Panc1 (cell line): ENCODE measurements at regions not wholly inside any gene's neighbourhood (a gene's known extent, or its start where the extent isn't known, plus 50 kb on each side); places are given as distances from the start of the nearest gene placed in this dataset.

Experiments used
- ATAC-seq: fragments of 200-7000 bp; cut with Tn5 transposase; 2 replicates; pipeline ENCODE4 v1.9.1; 2020; ENCODE audit warnings: mild to moderate bottlenecking, moderate library complexity
- BruUV-seq: library from RNA; stranded (reverse); fragments of 400-500 nt; replicated peaks from 2 replicates; lab custom pipeline; 2021; lab: Mats Ljungman, UMichigan
- CTCF ChIA-PET: fragments of 300-600 bp; sonication (Branson Sonifier 250); formaldehyde crosslinking; loops from one replicate; lab custom pipeline; 2022; ENCODE audit warnings: antibody characterized with exemption; lab: Charles Lee
- POLR2A ChIA-PET: fragments of 300-600 bp; sonication (Branson Sonifier 250); formaldehyde crosslinking; loops from one replicate; lab custom pipeline; 2022; ENCODE audit warnings: antibody characterized with exemption; lab: Charles Lee
- DNase-seq: peaks from one replicate; pipeline ENCODE4 v3.0.0-alpha.2; 2010; ENCODE audit warnings: low read depth, low spot score
- H3K27ac ChIP-seq: 2 replicates; pipeline ENCODE4 v1.5.1; 2011; ENCODE audit warnings: mild to moderate bottlenecking, low read length, inconsistent platforms
- H3K27me3 ChIP-seq: fragments of 200-500 bp; sonication (Bioruptor generic); 2 replicates; pipeline ENCODE4 v1.6.0; 2014; ENCODE audit warnings: low read length, inconsistent platforms; ENCODE audit not compliant: control insufficient read depth, insufficient read depth
- H3K36me3 ChIP-seq: fragments of 200-500 bp; sonication (Bioruptor generic); 2 replicates; pipeline ENCODE4 v1.5.1; 2014; ENCODE audit warnings: inconsistent platforms, mild to moderate bottlenecking, low read length, moderate library complexity; ENCODE audit not compliant: control insufficient read depth, insufficient read depth
- H3K4me1 ChIP-seq: 2 replicates; pipeline ENCODE4 v1.5.1; 2011; ENCODE audit warnings: inconsistent platforms, mild to moderate bottlenecking, low read length, moderate library complexity; ENCODE audit not compliant: control insufficient read depth, insufficient read depth
- H3K4me3 ChIP-seq, 2 experiments: 2 replicates each; pipeline ENCODE4 v1.5.1; 2011 to 2012; ENCODE audit warnings: low read depth in 2 of 2, low read length in 2 of 2, mild to moderate bottlenecking in 2 of 2, inconsistent platforms in 1 of 2, moderate library complexity in 1 of 2
- H3K9me3 ChIP-seq: fragments of 200-500 bp; sonication (Bioruptor generic); 2 replicates; pipeline ENCODE4 v1.5.1; 2014; ENCODE audit warnings: low read depth, mild to moderate bottlenecking, inconsistent platforms, low read length, moderate library complexity; ENCODE audit not compliant: control insufficient read depth, insufficient read depth
- POLR2AphosphoS5 ChIP-seq: IDR thresholded peaks from 2 replicates; pipeline ENCODE4 v1.6.1; 2012; ENCODE audit warnings: mild to moderate bottlenecking, low read depth, low read length, moderate library complexity
- SIN3A ChIP-seq: IDR thresholded peaks from 2 replicates; pipeline ENCODE4 v1.6.1; 2012; ENCODE audit warnings: low read depth, mild to moderate bottlenecking, low read length, moderate library complexity, borderline replicate concordance; ENCODE audit not compliant: insufficient read depth
- TCF7L2 ChIP-seq: IDR thresholded peaks from 2 replicates; pipeline ENCODE4 v1.6.1; 2011; ENCODE audit warnings: mild to moderate bottlenecking, low read depth, low read length, inconsistent platforms
- in situ Hi-C: cut with HindIII; loops from 2 replicates; pipeline ENCODE4 v1.10.0; 2016; ENCODE audit warnings: low sequenced_read_pairs, low pct_unique_long_range_greater_than_20kb
- intact Hi-C: fragments of 100-400 bp; cut with micrococcal nuclease; formaldehyde crosslinking; loops from one replicate; pipeline ENCODE4 v1.10.0; 2022; ENCODE audit not compliant: unreplicated experiment
- TF ChIP-seq, protein P1 (sequence below), 2 experiments: IDR thresholded peaks; 2 replicates each; pipeline ENCODE4 v1.6.1; 2011 to 2012; ENCODE audit warnings: low read depth in 2 of 2, control low read depth in 1 of 2, low read length in 1 of 2, mild to moderate bottlenecking in 1 of 2, moderate library complexity in 1 of 2; ENCODE audit not compliant: insufficient read depth in 1 of 2
- TF ChIP-seq, protein P2 (sequence below): fragments of 450-650 bp; IDR thresholded peaks from 2 replicates; pipeline ENCODE4 v1.5.1; 2017; ENCODE audit warnings: mild to moderate bottlenecking

DNA sequence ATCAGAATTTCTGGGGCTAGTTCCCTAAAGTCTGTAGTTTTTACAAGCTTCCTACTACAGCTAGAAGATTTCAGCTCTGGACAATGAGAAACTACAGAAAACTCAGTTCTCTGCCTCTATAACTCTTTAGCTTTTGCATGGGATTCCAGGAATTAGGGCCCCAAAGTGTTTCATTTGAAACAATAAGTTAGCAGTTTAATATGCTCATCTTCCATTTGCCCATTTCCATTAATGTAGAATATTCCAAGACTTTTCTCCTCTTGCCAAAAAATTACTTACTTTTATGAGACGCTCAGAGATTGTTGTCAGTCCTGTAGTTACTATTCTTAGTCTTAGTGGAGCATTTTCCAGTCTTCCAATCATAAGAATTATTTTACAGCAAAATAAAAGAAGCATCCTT lies 719.9 kb downstream of the ADGRL2 start:
- H3K27ac ChIP-seq: no peak overlapping the region
- CTCF ChIA-PET: no interaction called here
- H3K36me3 ChIP-seq: no peaks in the 10 kb centered on the region
- no peaks in the 10 kb centered on the region; the same call in 1 of the 2 replicates for H3K9me3 ChIP-seq
- POLR2A ChIA-PET: no interaction called here
- BruUV-seq: no TSS peak
- H3K4me1 ChIP-seq: no peaks in the 10 kb centered on the region
- TF ChIP-seq, protein P1, sequence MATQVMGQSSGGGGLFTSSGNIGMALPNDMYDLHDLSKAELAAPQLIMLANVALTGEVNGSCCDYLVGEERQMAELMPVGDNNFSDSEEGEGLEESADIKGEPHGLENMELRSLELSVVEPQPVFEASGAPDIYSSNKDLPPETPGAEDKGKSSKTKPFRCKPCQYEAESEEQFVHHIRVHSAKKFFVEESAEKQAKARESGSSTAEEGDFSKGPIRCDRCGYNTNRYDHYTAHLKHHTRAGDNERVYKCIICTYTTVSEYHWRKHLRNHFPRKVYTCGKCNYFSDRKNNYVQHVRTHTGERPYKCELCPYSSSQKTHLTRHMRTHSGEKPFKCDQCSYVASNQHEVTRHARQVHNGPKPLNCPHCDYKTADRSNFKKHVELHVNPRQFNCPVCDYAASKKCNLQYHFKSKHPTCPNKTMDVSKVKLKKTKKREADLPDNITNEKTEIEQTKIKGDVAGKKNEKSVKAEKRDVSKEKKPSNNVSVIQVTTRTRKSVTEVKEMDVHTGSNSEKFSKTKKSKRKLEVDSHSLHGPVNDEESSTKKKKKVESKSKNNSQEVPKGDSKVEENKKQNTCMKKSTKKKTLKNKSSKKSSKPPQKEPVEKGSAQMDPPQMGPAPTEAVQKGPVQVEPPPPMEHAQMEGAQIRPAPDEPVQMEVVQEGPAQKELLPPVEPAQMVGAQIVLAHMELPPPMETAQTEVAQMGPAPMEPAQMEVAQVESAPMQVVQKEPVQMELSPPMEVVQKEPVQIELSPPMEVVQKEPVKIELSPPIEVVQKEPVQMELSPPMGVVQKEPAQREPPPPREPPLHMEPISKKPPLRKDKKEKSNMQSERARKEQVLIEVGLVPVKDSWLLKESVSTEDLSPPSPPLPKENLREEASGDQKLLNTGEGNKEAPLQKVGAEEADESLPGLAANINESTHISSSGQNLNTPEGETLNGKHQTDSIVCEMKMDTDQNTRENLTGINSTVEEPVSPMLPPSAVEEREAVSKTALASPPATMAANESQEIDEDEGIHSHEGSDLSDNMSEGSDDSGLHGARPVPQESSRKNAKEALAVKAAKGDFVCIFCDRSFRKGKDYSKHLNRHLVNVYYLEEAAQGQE (IDR thresholded peaks at IDR 0.05; ENCODE audit: insufficient read depth in 1 of 2, low read depth in 2 of 2, low read length in 1 of 2): no peak
- TF ChIP-seq POLR2AphosphoS5: no peak
- no peak for TF ChIP-seq TCF7L2
- TF ChIP-seq SIN3A: no peak
- TF ChIP-seq, protein P2, sequence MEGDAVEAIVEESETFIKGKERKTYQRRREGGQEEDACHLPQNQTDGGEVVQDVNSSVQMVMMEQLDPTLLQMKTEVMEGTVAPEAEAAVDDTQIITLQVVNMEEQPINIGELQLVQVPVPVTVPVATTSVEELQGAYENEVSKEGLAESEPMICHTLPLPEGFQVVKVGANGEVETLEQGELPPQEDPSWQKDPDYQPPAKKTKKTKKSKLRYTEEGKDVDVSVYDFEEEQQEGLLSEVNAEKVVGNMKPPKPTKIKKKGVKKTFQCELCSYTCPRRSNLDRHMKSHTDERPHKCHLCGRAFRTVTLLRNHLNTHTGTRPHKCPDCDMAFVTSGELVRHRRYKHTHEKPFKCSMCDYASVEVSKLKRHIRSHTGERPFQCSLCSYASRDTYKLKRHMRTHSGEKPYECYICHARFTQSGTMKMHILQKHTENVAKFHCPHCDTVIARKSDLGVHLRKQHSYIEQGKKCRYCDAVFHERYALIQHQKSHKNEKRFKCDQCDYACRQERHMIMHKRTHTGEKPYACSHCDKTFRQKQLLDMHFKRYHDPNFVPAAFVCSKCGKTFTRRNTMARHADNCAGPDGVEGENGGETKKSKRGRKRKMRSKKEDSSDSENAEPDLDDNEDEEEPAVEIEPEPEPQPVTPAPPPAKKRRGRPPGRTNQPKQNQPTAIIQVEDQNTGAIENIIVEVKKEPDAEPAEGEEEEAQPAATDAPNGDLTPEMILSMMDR: no peak
- no peak for DNase-seq
- intact Hi-C loops (no loop called here), in situ Hi-C loops (no loop called here)
- H3K27me3 ChIP-seq: no peaks in the 10 kb centered on the region
- ATAC-seq: no peak
- no peak overlapping the region for H3K4me3 ChIP-seq

DNA sequence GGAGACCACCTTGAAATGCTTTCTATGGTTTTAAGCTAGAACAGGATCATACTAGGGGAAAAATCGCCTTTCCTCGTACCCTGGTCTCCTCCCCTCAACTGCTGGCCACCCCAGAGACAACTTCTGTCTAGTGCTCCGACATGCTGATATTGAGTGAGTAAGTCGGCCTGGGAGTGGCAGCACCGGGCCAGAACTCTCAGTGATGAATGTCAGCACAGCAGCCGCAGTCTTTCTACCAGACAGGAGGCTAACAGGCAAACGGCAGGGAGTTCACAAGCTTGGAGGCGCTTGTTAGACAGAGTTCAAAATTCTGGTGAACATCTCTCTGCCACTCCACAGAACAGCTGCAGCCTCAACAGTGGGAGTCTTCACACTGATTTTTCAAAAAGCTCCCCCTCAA lies 716.9 kb downstream of the ADGRL2 start:
- ATAC-seq: peak; percentile 68; the same call in 1 of the 2 replicates
- CTCF ChIA-PET: no interaction called here
- no TSS peak for BruUV-seq

More for the DNA sequence above, 716.9 kb downstream of the ADGRL2 start:
- no peaks in the 10 kb centered on the region for H3K4me1 ChIP-seq
- in situ Hi-C loops: no loop called here
- no peaks in the 10 kb centered on the region for H3K36me3 ChIP-seq
- TF ChIP-seq TCF7L2 (no peak), SIN3A (no peak), POLR2AphosphoS5 (no peak)
- TF ChIP-seq, protein P1 (IDR thresholded peaks at IDR 0.05; ENCODE audit: insufficient read depth in 1 of 2, low read depth in 2 of 2, low read length in 1 of 2): no peak
- TF ChIP-seq, protein P2: no peak
- H3K27ac ChIP-seq: no peak overlapping the region
- POLR2A ChIA-PET: no interaction called here
- H3K4me3 ChIP-seq: no peak overlapping the region
- H3K27me3 ChIP-seq: no peaks in the 10 kb centered on the region
- H3K9me3 ChIP-seq: no peaks in the 10 kb centered on the region
- DNase-seq: no peak
- intact Hi-C loops: no loop called here
